ENCODE measurements at regions not wholly inside any gene's neighbourhood (a gene's known extent, or its start where the extent isn't known, plus 50 kb on each side); places are given as distances from the start of the nearest gene placed in this dataset.

- no peak overlapping the region for H3K4me3 ChIP-seq (ENCODE audit: low read length)
- H3K27ac Mint-ChIP-seq, result no peak overlapping the region
- H3K9me3 Mint-ChIP-seq, result peaks cover 0 to 4% of the 10 kb centered on the region in 2 donors
- H3K4me1 Mint-ChIP-seq, result no peaks in the 10 kb centered on the region
- DNase-seq (no peak), ATAC-seq (no peak)
- no peaks in the 10 kb centered on the region for H3K27me3 ChIP-seq (ENCODE audit: control insufficient read depth, insufficient read depth, low read length)
- H3K27me3 Mint-ChIP-seq (ENCODE audit: low read depth in 2 of 2), result peaks cover 4 to 12% of the 10 kb centered on the region in 2 donors
- H3K4me1 ChIP-seq (ENCODE audit: control insufficient read depth, insufficient read depth, low read length), result no peaks in the 10 kb centered on the region
- no peaks in the 10 kb centered on the region for H3K36me3 Mint-ChIP-seq
- no peaks in the 10 kb centered on the region for H3K9me3 ChIP-seq (ENCODE audit: control insufficient read depth, insufficient read depth, low read length)
- no peaks in the 10 kb centered on the region for H3K36me3 ChIP-seq (ENCODE audit: control insufficient read depth, insufficient read depth, low read length)
- no peak overlapping the region for H3K27ac ChIP-seq (ENCODE audit: low read length)
- intact Hi-C loops (cut with micrococcal nuclease), result no loop called here
- 91% methylated on average over 8 of the region's 8 CpGs for WGBS (ENCODE audit: insufficient coverage)
- H3K4me3 Mint-ChIP-seq, result no peak overlapping the region
- no peak for TF ChIP-seq CTCF (IDR thresholded peaks at IDR 0.05)
Observed at GRCh38 chr2:67561457-67561965, 164.4 kb downstream of the ETAA1 start.

GRCh38 chr2:67564076-67564475, 166.9 kb downstream of the ETAA1 start:
- Histone ChIP-seq H3K36me3 (ENCODE audit: control insufficient read depth, insufficient read depth, low read length) (no peaks in the 10 kb centered on the region), H3K4me1 (ENCODE audit: control insufficient read depth, insufficient read depth, low read length) (no peaks in the 10 kb centered on the region), H3K4me3 (ENCODE audit: low read length) (no peak overlapping the region), H3K27ac (ENCODE audit: low read length) (no peak overlapping the region), H3K9me3 (ENCODE audit: control insufficient read depth, insufficient read depth, low read length) (no peaks in the 10 kb centered on the region), H3K27me3 (ENCODE audit: control insufficient read depth, insufficient read depth, low read length) (no peaks in the 10 kb centered on the region)
- Mint-ChIP-seq H3K9me3 (peaks cover 0 to 5% of the 10 kb centered on the region in 2 donors), H3K27ac (no peak overlapping the region), H3K36me3 (no peaks in the 10 kb centered on the region), H3K27me3 (ENCODE audit: low read depth in 2 of 2) (peaks cover 4 to 12% of the 10 kb centered on the region in 2 donors), H3K4me1 (no peaks in the 10 kb centered on the region), H3K4me3 (no peak overlapping the region)
- no peak for TF ChIP-seq CTCF (IDR thresholded peaks at IDR 0.05)
- DNase-seq (no peak), ATAC-seq (no peak)
- WGBS (ENCODE audit: insufficient coverage), result 90% methylated on average over 2 of the region's 3 CpGs
- intact Hi-C loops (cut with micrococcal nuclease), result no loop called here

- H3K36me3 ChIP-seq (ENCODE audit: control insufficient read depth, insufficient read depth, low read length), result no peaks in the 10 kb centered on the region
- ATAC-seq, result no peak
- H3K27ac ChIP-seq (ENCODE audit: low read length), result no peak overlapping the region
- Mint-ChIP-seq H3K36me3 (no peaks in the 10 kb centered on the region), H3K27me3 (ENCODE audit: low read depth in 2 of 2) (peaks cover 4 to 12% of the 10 kb centered on the region in 2 donors), H3K27ac (no peak overlapping the region), H3K4me3 (no peak overlapping the region), H3K9me3 (peaks cover 0 to 5% of the 10 kb centered on the region in 2 donors), H3K4me1 (no peaks in the 10 kb centered on the region)
- DNase-seq, result no peak
- 60% methylated on average over 3 of the region's 3 CpGs for WGBS (ENCODE audit: insufficient coverage)
- H3K4me3 ChIP-seq (ENCODE audit: low read length), result no peak overlapping the region
- no peak for TF ChIP-seq CTCF (IDR thresholded peaks at IDR 0.05)
- no peaks in the 10 kb centered on the region for H3K4me1 ChIP-seq (ENCODE audit: control insufficient read depth, insufficient read depth, low read length)
- H3K9me3 ChIP-seq (ENCODE audit: control insufficient read depth, insufficient read depth, low read length), result no peaks in the 10 kb centered on the region
- intact Hi-C loops (cut with micrococcal nuclease), result no loop called here
- no peaks in the 10 kb centered on the region for H3K27me3 ChIP-seq (ENCODE audit: control insufficient read depth, insufficient read depth, low read length)
Observed at GRCh38 chr2:67564626-67565025, 167.5 kb downstream of the ETAA1 start.

GRCh38 chr2:67565262-67565661, 168.1 kb downstream of the ETAA1 start:
- Histone ChIP-seq H3K36me3 (ENCODE audit: control insufficient read depth, insufficient read depth, low read length) (no peaks in the 10 kb centered on the region), H3K27me3 (ENCODE audit: control insufficient read depth, insufficient read depth, low read length) (no peaks in the 10 kb centered on the region), H3K4me1 (ENCODE audit: control insufficient read depth, insufficient read depth, low read length) (no peaks in the 10 kb centered on the region), H3K9me3 (ENCODE audit: control insufficient read depth, insufficient read depth, low read length) (no peaks in the 10 kb centered on the region), H3K4me3 (ENCODE audit: low read length) (no peak overlapping the region), H3K27ac (ENCODE audit: low read length) (no peak overlapping the region)
- TF ChIP-seq CTCF (IDR thresholded peaks at IDR 0.05), result no peak
- ATAC-seq (no peak), DNase-seq (no peak)
- peaks cover 0 to 5% of the 10 kb centered on the region in 2 donors for H3K9me3 Mint-ChIP-seq
- peaks cover 4 to 12% of the 10 kb centered on the region in 2 donors for H3K27me3 Mint-ChIP-seq (ENCODE audit: low read depth in 2 of 2)
- no peaks in the 10 kb centered on the region for H3K36me3 Mint-ChIP-seq
- intact Hi-C loops (cut with micrococcal nuclease), result no loop called here
- H3K27ac Mint-ChIP-seq, result no peak overlapping the region
- H3K4me1 Mint-ChIP-seq, result no peaks in the 10 kb centered on the region
- H3K4me3 Mint-ChIP-seq, result no peak overlapping the region

Measured in natural killer cell (primary cell).